ENCODE measurements at regions not wholly inside any gene's neighbourhood (a gene's known extent, or its start where the extent isn't known, plus 50 kb on each side); places are given as distances from the start of the nearest gene placed in this dataset.

DNA sequence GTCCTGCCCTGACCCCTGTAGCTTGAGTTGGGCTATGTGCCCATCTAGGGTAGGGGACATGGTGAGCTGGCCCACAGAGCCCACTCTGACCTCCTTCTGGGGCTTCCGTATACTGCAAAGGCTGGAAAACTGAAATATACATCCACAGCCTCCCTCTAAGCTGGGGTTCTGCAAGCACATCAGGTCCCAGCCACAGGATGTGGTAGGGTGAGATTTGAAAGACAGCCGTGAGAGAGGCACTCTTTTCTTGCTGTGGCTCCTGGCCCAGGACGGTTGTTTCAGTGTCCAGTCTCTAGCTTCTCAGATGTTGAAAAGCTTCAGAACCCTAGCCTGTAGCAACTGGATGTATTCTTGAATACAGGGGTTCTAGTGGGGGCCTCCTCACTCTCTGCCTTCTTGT is 60.1 kb upstream of the ADRB1 start (continued):
- TF ChIP-seq THYN1 (CRISPR knock-in tag; IDR thresholded peaks at IDR 0.05; ENCODE audit: borderline replicate concordance, low read depth) (no peak), HMGA1 (CRISPR knock-in tag; conservative IDR thresholded peaks at IDR 0.05) (no peak), GABPA (IDR thresholded peaks at IDR 0.05; ENCODE audit: low read depth, low read length) (no peak), GABPA (CRISPR knock-in tag; IDR thresholded peaks at IDR 0.05; ENCODE audit: low read depth) (no peak), HMG20B (CRISPR knock-in tag; conservative IDR thresholded peaks at IDR 0.05) (no peak), MBD4 (IDR thresholded peaks at IDR 0.05; ENCODE audit: borderline replicate concordance, low read length) (no peak), HOXD1 (CRISPR knock-in tag; IDR thresholded peaks at IDR 0.05) (no peak), ZSCAN20 (CRISPR knock-in tag; IDR thresholded peaks at IDR 0.05; ENCODE audit: borderline replicate concordance) (no peak)
- TF ChIP-seq, protein P1, sequence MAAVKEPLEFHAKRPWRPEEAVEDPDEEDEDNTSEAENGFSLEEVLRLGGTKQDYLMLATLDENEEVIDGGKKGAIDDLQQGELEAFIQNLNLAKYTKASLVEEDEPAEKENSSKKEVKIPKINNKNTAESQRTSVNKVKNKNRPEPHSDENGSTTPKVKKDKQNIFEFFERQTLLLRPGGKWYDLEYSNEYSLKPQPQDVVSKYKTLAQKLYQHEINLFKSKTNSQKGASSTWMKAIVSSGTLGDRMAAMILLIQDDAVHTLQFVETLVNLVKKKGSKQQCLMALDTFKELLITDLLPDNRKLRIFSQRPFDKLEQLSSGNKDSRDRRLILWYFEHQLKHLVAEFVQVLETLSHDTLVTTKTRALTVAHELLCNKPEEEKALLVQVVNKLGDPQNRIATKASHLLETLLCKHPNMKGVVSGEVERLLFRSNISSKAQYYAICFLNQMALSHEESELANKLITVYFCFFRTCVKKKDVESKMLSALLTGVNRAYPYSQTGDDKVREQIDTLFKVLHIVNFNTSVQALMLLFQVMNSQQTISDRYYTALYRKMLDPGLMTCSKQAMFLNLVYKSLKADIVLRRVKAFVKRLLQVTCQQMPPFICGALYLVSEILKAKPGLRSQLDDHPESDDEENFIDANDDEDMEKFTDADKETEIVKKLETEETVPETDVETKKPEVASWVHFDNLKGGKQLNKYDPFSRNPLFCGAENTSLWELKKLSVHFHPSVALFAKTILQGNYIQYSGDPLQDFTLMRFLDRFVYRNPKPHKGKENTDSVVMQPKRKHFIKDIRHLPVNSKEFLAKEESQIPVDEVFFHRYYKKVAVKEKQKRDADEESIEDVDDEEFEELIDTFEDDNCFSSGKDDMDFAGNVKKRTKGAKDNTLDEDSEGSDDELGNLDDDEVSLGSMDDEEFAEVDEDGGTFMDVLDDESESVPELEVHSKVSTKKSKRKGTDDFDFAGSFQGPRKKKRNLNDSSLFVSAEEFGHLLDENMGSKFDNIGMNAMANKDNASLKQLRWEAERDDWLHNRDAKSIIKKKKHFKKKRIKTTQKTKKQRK (IDR thresholded peaks at IDR 0.05; ENCODE audit: low read length): no peak

DNA sequence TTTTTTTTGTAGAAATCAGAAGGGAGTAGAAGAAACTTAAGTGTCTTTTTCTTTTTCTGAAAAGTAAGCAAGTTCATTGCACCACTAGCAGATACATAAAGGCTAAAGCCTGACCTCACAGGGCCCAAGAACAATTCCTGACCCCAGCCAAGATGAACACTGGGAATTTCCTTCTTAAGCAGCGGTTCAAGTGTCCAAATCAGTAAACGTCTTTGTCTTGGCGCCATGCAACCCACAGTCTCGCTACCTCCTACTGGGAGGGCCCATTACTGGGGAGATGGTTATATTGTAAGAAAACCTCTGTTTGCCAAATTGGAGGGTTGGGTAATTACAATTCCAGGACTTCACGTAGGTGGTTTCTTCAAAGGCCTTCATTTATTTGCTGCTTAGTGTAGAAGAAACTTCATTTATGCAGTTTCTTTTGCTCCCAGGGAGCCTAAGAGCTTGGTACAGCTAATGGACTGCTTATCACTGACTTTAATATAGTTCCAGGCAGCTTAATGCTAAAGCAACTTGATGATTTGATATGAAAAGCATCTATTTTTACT is 58.3 kb upstream of the ADRB1 start:
- H2AFZ ChIP-seq (ENCODE audit: low read length): no peak overlapping the region
- no peaks in the 10 kb centered on the region for H3K36me3 ChIP-seq (replicated peaks in 1 of 2; ENCODE audit: control insufficient read depth in 1 of 2, insufficient read depth in 2 of 2, low read length in 2 of 2)
- no peaks in the 10 kb centered on the region for H4K20me1 ChIP-seq (ENCODE audit: insufficient read depth, low read length)
- POLR2A ChIA-PET: no interaction called here
- H3K4me2 ChIP-seq (ENCODE audit: low read depth, low read length): no peak overlapping the region
- CTCF ChIA-PET (ENCODE audit: low intra/inter-chr PET ratio, low total read pairs): no interaction called here
- H3K27ac ChIP-seq (ENCODE audit: extremely low read length, insufficient read depth, low read length): no peak overlapping the region
- intact Hi-C loops (cut with micrococcal nuclease; ENCODE audit: unreplicated experiment): no loop called here
- WGBS (ENCODE audit: low lambda C conversion rate): 38% methylated on average over 5 of the region's 5 CpGs
- no peaks in the 10 kb centered on the region for H3K4me1 ChIP-seq (ENCODE audit: insufficient read depth, low read length)
- H3K4me3 ChIP-seq (replicated peaks in 1 of 3; ENCODE audit: insufficient read depth in 1 of 3, low read depth in 2 of 3, low read length in 3 of 3): no peak overlapping the region
- in situ Hi-C loops (cut with HindIII; ENCODE audit: extremely low pct_ligation_motif_present, low pct_unique_long_range_greater_than_20kb): no loop called here
- no peak for ATAC-seq
- FAIRE-seq: no peak
- no peaks in the 10 kb centered on the region for H3K79me2 ChIP-seq (ENCODE audit: insufficient read depth, low read length)
- no peak for DNase-seq (ENCODE audit: low spot score)
- H3K27me3 ChIP-seq (ENCODE audit: control insufficient read depth in 1 of 2, insufficient read depth in 2 of 2, low read length in 2 of 2): peaks cover 0 to 9% of the 10 kb centered on the region in 2 experiments; a peak in 1 of 5 replicates
- no peaks in the 10 kb centered on the region for H3K9me3 ChIP-seq (ENCODE audit: low read length)
- H3K9ac ChIP-seq (ENCODE audit: insufficient read depth, low read depth, low read length): no peak overlapping the region
- no TSS peak for BruUV-seq (replicated peaks)
- TF ChIP-seq SIN3A (IDR thresholded peaks at IDR 0.05; ENCODE audit: borderline replicate concordance, low read depth, low read length) (no peak), CHCHD3 (CRISPR knock-in tag; IDR thresholded peaks at IDR 0.05) (no peak), MXI1 (IDR thresholded peaks at IDR 0.05; ENCODE audit: borderline replicate concordance, low read depth, low read length) (no peak), NFIB (CRISPR knock-in tag; IDR thresholded peaks at IDR 0.05; ENCODE audit: borderline replicate concordance) (no peak), NRL (CRISPR knock-in tag; IDR thresholded peaks at IDR 0.05; ENCODE audit: borderline replicate concordance) (no peak), ZBTB7A (CRISPR knock-in tag; IDR thresholded peaks at IDR 0.05) (no peak), NFATC3 (CRISPR knock-in tag; IDR thresholded peaks at IDR 0.05) (no peak), AGO1 (IDR thresholded peaks at IDR 0.05; ENCODE audit: low read depth, low read length, poor library complexity, severe bottlenecking) (no peak), ZNF343 (CRISPR knock-in tag; IDR thresholded peaks at IDR 0.05) (no peak)
- TF ChIP-seq, protein P2, sequence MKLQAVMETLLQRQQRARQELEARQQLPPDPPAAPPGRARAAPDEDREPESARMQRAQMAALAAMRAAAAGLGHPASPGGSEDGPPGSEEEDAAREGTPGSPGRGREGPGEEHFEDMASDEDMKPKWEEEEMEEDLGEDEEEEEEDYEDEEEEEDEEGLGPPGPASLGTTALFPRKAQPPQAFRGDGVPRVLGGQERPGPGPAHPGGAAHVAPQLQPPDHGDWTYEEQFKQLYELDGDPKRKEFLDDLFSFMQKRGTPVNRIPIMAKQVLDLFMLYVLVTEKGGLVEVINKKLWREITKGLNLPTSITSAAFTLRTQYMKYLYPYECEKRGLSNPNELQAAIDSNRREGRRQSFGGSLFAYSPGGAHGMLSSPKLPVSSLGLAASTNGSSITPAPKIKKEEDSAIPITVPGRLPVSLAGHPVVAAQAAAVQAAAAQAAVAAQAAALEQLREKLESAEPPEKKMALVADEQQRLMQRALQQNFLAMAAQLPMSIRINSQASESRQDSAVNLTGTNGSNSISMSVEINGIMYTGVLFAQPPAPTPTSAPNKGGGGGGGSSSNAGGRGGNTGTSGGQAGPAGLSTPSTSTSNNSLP (IDR thresholded peaks at IDR 0.05; ENCODE audit: low read depth, low read length): no peak
- TF ChIP-seq, protein P3, sequence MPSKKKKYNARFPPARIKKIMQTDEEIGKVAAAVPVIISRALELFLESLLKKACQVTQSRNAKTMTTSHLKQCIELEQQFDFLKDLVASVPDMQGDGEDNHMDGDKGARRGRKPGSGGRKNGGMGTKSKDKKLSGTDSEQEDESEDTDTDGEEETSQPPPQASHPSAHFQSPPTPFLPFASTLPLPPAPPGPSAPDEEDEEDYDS (CRISPR knock-in tag; IDR thresholded peaks at IDR 0.05): no peak
